ENCODE measurements at regions not wholly inside any gene's neighbourhood (a gene's known extent, or its start where the extent isn't known, plus 50 kb on each side); places are given as distances from the start of the nearest gene placed in this dataset.

DNA sequence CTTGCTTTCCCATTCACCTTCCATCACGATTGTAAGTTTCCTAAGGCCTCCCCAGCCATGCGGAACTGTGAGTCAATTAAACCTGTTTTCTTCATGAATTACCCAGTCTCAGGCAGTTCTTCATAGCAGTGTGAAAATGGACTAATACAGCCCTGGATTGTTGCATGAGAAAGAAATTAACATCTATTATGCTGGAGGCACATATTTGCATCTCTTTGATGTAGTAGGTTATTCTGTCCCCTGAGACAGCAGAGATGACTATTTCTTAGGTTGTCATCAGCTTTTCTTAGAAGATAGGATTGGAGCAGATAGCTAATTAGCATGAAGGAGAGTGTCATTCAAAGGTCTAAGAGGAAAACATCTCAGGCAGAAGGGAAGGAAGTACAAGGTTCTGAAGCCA lies 166.2 kb downstream of the OMA1 start:
- H3K36me3 ChIP-seq (ENCODE audit: control insufficient read depth, insufficient read depth, low read length), result no peaks in the 10 kb centered on the region
- no peaks in the 10 kb centered on the region; the same call in 1 of the 2 replicates for H3K9me3 ChIP-seq (ENCODE audit: control insufficient read depth, insufficient read depth, low read length)
- H3K4me3 ChIP-seq (ENCODE audit: low read length), result no peak overlapping the region
- H3K27me3 ChIP-seq (ENCODE audit: control insufficient read depth, insufficient read depth, low read length), result no peaks in the 10 kb centered on the region
- peaks cover 1% of the 10 kb centered on the region; the same call in 1 of the 2 replicates for H3K4me1 ChIP-seq (ENCODE audit: control insufficient read depth, insufficient read depth, low read length)
- DNase-seq (ENCODE audit: low read depth, low spot score), result no peak
- no CpG with 5 or more reads among the region's 2 CpGs for WGBS (ENCODE audit: insufficient coverage, insufficient read length)
- H3K27ac ChIP-seq (ENCODE audit: low read length), result no peak overlapping the region

DNA sequence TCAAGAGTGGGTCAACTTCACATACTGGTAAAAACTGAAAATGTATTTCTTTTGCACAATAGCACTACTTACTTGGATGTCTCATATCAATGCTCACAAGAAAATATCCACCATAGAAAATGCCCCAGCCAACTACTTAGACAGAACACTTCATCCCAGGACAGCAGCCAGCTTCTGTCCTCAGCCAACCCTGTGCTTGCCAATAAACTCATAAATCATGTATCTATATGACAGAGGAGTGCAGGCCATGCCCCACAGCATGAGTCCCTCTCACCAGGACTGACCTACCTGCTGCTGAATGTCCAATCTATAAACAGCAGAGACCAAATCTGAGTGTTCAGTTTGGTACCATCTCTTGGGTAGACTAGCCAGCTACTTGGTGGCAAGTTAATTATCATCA lies 179.3 kb downstream of the OMA1 start:
- no peaks in the 10 kb centered on the region for H3K27me3 ChIP-seq (ENCODE audit: control insufficient read depth, insufficient read depth, low read length)
- peaks cover 5% of the 10 kb centered on the region; the same call in 1 of the 2 replicates for H3K9me3 ChIP-seq (ENCODE audit: control insufficient read depth, insufficient read depth, low read length)
- H3K27ac ChIP-seq (ENCODE audit: low read length), result no peak overlapping the region
- H3K36me3 ChIP-seq (ENCODE audit: control insufficient read depth, insufficient read depth, low read length), result no peaks in the 10 kb centered on the region
- no peak overlapping the region for H3K4me3 ChIP-seq (ENCODE audit: low read length)
- no peaks in the 10 kb centered on the region; the same call in 1 of the 2 replicates for H3K4me1 ChIP-seq (ENCODE audit: control insufficient read depth, insufficient read depth, low read length)
- DNase-seq (ENCODE audit: low read depth, low spot score), result no peak

DNA sequence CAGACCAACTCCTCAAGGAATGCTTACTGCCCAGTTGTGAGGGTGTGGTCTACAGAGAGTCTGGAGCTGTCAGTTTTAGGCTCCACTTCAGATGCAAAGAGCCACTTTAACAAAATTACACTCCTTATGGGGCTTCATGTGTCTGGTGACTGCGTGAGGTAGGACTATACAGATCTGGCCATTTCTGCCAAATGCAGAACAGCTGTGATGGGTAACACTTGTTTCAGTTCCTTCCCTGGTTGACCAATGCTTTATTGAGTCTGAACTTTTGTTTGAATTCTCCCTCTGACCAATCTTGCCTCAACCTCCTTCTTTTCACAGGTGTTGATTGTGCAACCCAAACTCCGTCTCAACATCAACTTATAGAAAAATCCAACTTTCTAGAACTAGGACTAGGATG lies 181.2 kb downstream of the OMA1 start:
- no peak overlapping the region for H3K4me3 ChIP-seq (ENCODE audit: low read length)
- no peak for DNase-seq (ENCODE audit: low read depth, low spot score)
- no peaks in the 10 kb centered on the region for H3K9me3 ChIP-seq (ENCODE audit: control insufficient read depth, insufficient read depth, low read length)
- H3K4me1 ChIP-seq (ENCODE audit: control insufficient read depth, insufficient read depth, low read length), result no peaks in the 10 kb centered on the region; the same call in 1 of the 2 replicates
- no CpG with 5 or more reads among the region's 2 CpGs for WGBS (ENCODE audit: insufficient coverage, insufficient read length)
- H3K27ac ChIP-seq (ENCODE audit: low read length), result no peak overlapping the region
- no peaks in the 10 kb centered on the region for H3K27me3 ChIP-seq (ENCODE audit: control insufficient read depth, insufficient read depth, low read length)
- H3K36me3 ChIP-seq (ENCODE audit: control insufficient read depth, insufficient read depth, low read length), result no peaks in the 10 kb centered on the region

GRCh38 chr1:58363585-58363984 lies 182.9 kb downstream of the OMA1 start:
- Histone ChIP-seq H3K27me3 (ENCODE audit: control insufficient read depth, insufficient read depth, low read length) (no peaks in the 10 kb centered on the region), H3K4me1 (ENCODE audit: control insufficient read depth, insufficient read depth, low read length) (no peaks in the 10 kb centered on the region; the same call in 1 of the 2 replicates), H3K4me3 (ENCODE audit: low read length) (no peak overlapping the region), H3K27ac (ENCODE audit: low read length) (no peak overlapping the region), H3K36me3 (ENCODE audit: control insufficient read depth, insufficient read depth, low read length) (no peaks in the 10 kb centered on the region), H3K9me3 (ENCODE audit: control insufficient read depth, insufficient read depth, low read length) (no peaks in the 10 kb centered on the region)
- no CpG with 5 or more reads among the region's 3 CpGs for WGBS (ENCODE audit: insufficient coverage, insufficient read length)
- no peak for DNase-seq (ENCODE audit: low read depth, low spot score)

DNA sequence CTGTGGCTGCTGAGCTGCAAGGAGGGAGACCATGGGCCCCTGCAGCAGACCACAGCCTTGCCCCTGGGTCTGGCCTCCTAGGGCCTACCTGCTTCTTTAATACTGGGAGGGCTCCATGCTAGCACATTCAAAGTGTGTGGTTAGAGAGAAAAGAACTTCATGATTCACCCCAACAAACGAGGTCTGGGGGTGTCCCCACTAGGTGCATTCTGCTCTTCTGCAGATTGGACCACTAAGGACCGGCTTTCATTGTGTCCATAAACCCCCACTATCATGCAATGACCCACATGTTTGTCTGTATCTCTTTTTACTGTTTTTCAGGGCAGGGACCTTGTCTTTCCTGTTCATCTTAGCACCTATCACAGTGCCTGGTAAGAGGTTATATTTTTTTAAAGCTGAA lies 185.4 kb downstream of the OMA1 start:
- no peaks in the 10 kb centered on the region for H3K9me3 ChIP-seq (ENCODE audit: control insufficient read depth, insufficient read depth, low read length)
- no peaks in the 10 kb centered on the region; the same call in 1 of the 2 replicates for H3K4me1 ChIP-seq (ENCODE audit: control insufficient read depth, insufficient read depth, low read length)
- H3K27me3 ChIP-seq (ENCODE audit: control insufficient read depth, insufficient read depth, low read length), result no peaks in the 10 kb centered on the region
- H3K36me3 ChIP-seq (ENCODE audit: control insufficient read depth, insufficient read depth, low read length), result no peaks in the 10 kb centered on the region
- WGBS (ENCODE audit: insufficient coverage, insufficient read length), result no CpG with 5 or more reads among the region's 2 CpGs
- H3K4me3 ChIP-seq (ENCODE audit: low read length), result no peak overlapping the region
- no peak for DNase-seq (ENCODE audit: low read depth, low spot score)
- no peak overlapping the region for H3K27ac ChIP-seq (ENCODE audit: low read length)

DNA sequence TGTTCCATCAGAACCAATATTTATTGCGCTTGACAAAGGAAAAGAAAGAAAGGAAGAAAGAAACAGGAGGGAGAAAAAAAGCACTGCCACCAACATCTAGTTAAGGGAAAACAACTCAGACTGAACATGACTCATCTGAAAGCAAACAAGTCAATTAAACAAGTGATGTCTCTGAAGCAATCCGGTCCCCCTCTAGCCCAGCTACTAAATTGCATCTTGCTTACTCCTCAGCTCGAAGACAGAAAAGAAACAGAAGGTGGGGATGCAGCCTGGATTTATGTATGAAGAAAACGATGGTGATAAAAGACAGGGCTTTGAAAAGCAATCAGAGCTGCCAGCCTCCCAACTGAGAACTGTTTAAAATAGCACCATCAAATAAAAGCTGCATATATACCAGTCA lies 188.2 kb downstream of the OMA1 start:
- Histone ChIP-seq H3K27ac (ENCODE audit: low read length) (no peak overlapping the region), H3K36me3 (ENCODE audit: control insufficient read depth, insufficient read depth, low read length) (no peaks in the 10 kb centered on the region), H3K4me3 (ENCODE audit: low read length) (no peak overlapping the region), H3K4me1 (ENCODE audit: control insufficient read depth, insufficient read depth, low read length) (no peaks in the 10 kb centered on the region; the same call in 1 of the 2 replicates), H3K27me3 (ENCODE audit: control insufficient read depth, insufficient read depth, low read length) (no peaks in the 10 kb centered on the region), H3K9me3 (ENCODE audit: control insufficient read depth, insufficient read depth, low read length) (no peaks in the 10 kb centered on the region)
- no peak for DNase-seq (ENCODE audit: low read depth, low spot score)
- no CpG with 5 or more reads among the region's 4 CpGs for WGBS (ENCODE audit: insufficient coverage, insufficient read length)

DNA sequence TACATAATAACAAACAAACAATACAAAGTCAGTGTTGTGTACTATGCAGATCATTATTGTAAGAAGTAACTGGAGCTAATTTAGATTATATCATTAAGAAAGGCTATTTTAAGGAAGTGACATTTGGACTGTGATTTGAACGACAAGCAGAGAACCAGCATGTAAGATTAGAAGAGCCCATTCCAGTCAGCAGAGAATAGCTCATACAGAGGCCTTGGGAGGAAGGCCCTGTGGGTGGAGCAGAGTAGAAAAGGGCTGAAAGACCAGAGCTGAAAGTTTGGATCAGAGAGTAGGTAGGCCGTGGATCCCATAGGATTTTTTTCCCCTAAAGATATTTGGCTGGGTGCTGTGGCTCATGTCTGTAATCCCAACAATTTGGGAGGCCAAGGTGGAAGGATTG lies 190.1 kb downstream of the OMA1 start:
- Histone ChIP-seq H3K9me3 (ENCODE audit: control insufficient read depth, insufficient read depth, low read length) (no peaks in the 10 kb centered on the region), H3K27ac (ENCODE audit: low read length) (no peak overlapping the region), H3K4me1 (ENCODE audit: control insufficient read depth, insufficient read depth, low read length) (no peaks in the 10 kb centered on the region; the same call in 1 of the 2 replicates), H3K36me3 (ENCODE audit: control insufficient read depth, insufficient read depth, low read length) (no peaks in the 10 kb centered on the region), H3K27me3 (ENCODE audit: control insufficient read depth, insufficient read depth, low read length) (no peaks in the 10 kb centered on the region), H3K4me3 (ENCODE audit: low read length) (no peak overlapping the region)
- no peak for DNase-seq (ENCODE audit: low read depth, low spot score)
- no CpG with 5 or more reads among the region's 2 CpGs for WGBS (ENCODE audit: insufficient coverage, insufficient read length)

DNA sequence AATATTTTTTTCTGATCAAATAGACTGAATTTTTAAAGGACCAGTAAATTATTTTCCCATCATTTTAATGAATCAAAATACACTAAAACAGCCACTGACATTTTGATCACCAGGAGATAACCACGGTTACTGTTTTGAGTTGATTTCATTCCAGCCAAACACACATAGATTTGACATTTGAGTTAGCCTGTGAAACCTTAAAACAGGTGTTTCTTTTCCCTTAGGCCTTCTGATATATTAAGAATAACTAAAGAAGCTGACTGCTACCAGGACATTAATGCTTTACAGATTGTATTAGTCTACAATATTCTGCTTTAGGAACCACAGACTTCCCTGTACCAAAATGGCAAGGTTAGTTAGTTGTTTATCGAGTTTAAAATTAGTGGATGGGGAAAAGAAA lies 193.4 kb downstream of the OMA1 start:
- Histone ChIP-seq H3K4me1 (ENCODE audit: control insufficient read depth, insufficient read depth, low read length) (no peaks in the 10 kb centered on the region; the same call in 1 of the 2 replicates), H3K9me3 (ENCODE audit: control insufficient read depth, insufficient read depth, low read length) (no peaks in the 10 kb centered on the region), H3K27ac (ENCODE audit: low read length) (no peak overlapping the region), H3K27me3 (ENCODE audit: control insufficient read depth, insufficient read depth, low read length) (no peaks in the 10 kb centered on the region), H3K36me3 (ENCODE audit: control insufficient read depth, insufficient read depth, low read length) (no peaks in the 10 kb centered on the region), H3K4me3 (ENCODE audit: low read length) (no peak overlapping the region)
- no peak for DNase-seq (ENCODE audit: low read depth, low spot score)
- WGBS (ENCODE audit: insufficient coverage, insufficient read length), result no CpG with 5 or more reads among the region's 2 CpGs

- Histone ChIP-seq H3K27ac (ENCODE audit: low read length) (no peak overlapping the region), H3K36me3 (ENCODE audit: control insufficient read depth, insufficient read depth, low read length) (no peaks in the 10 kb centered on the region), H3K4me1 (ENCODE audit: control insufficient read depth, insufficient read depth, low read length) (no peaks in the 10 kb centered on the region; the same call in 1 of the 2 replicates), H3K27me3 (ENCODE audit: control insufficient read depth, insufficient read depth, low read length) (no peaks in the 10 kb centered on the region), H3K4me3 (ENCODE audit: low read length) (no peak overlapping the region), H3K9me3 (ENCODE audit: control insufficient read depth, insufficient read depth, low read length) (no peaks in the 10 kb centered on the region)
- WGBS (ENCODE audit: insufficient coverage, insufficient read length), result no CpG with 5 or more reads among the region's 6 CpGs
- no peak for DNase-seq (ENCODE audit: low read depth, low spot score)
Observed at GRCh38 chr1:58352476-58353092, 193.9 kb downstream of the OMA1 start.

DNA sequence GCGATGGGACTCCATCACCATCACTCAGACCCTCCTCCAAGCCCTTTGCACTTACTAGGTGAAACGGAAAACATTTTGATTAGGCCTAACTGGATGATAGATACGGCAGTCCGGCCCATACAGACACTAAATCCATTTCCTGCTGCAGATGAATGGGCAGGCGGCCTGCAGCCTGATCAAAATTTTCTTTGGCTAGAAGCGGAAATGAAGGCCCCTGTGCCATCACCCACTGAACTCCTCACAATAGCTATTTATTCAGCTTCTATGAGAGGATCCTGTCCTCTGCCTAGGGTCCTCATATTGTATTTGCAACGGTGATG lies 200.5 kb downstream of the OMA1 start:
- no peak overlapping the region for H3K4me3 ChIP-seq (ENCODE audit: low read length)
- peaks cover 5% of the 10 kb centered on the region; the same call in 1 of the 2 replicates for H3K4me1 ChIP-seq (ENCODE audit: control insufficient read depth, insufficient read depth, low read length)
- no peaks in the 10 kb centered on the region for H3K36me3 ChIP-seq (ENCODE audit: control insufficient read depth, insufficient read depth, low read length)
- H3K27me3 ChIP-seq (ENCODE audit: control insufficient read depth, insufficient read depth, low read length), result no peaks in the 10 kb centered on the region
- no peak overlapping the region for H3K27ac ChIP-seq (ENCODE audit: low read length)
- H3K9me3 ChIP-seq (ENCODE audit: control insufficient read depth, insufficient read depth, low read length), result no peaks in the 10 kb centered on the region
- DNase-seq (ENCODE audit: low read depth, low spot score), result no peak
- no CpG with 5 or more reads among the region's 7 CpGs for WGBS (ENCODE audit: insufficient coverage, insufficient read length)

Data from iPS DF 6.9 (cell line).